PC-9 (cell line): ENCODE measurements at regions not wholly inside any gene's neighbourhood (a gene's known extent, or its start where the extent isn't known, plus 50 kb on each side); places are given as distances from the start of the nearest gene placed in this dataset.

ENCODE experiments used
- BruUV-seq: library from RNA; stranded (reverse); fragments of 400-500 nt; replicated peaks from 2 replicates; lab custom pipeline; 2021; lab: Mats Ljungman, UMichigan
- CTCF ChIA-PET: fragments of 300-600 bp; sonication (Branson Sonifier 250); formaldehyde crosslinking; loops from one replicate; lab custom pipeline; 2022; ENCODE audit warnings: antibody characterized with exemption; lab: Charles Lee
- POLR2A ChIA-PET: fragments of 300-600 bp; sonication (Branson Sonifier 250); formaldehyde crosslinking; loops from one replicate; lab custom pipeline; 2022; ENCODE audit warnings: antibody characterized with exemption; ENCODE audit not compliant: unreplicated experiment; lab: Charles Lee
- DNase-seq, 2 experiments: peaks; one replicate each; pipeline versions ENCODE4 v3.0.0 to v3.0.0-alpha.2; 2015 to 2022; ENCODE audit warnings: mixed read lengths in 1 of 2
- H2AFZ ChIP-seq: fragments of 200-600 bp; sonication (generic); 2 replicates; pipeline ENCODE4 v1.8.1; 2017; ENCODE audit warnings: antibody characterized with exemption
- H3F3A ChIP-seq: fragments of 200-600 bp; sonication (generic); 2 replicates; pipeline ENCODE4 v1.8.1; 2017; ENCODE audit warnings: antibody characterized with exemption, mild to moderate bottlenecking, low read depth; ENCODE audit not compliant: insufficient read depth
- H3K27ac ChIP-seq: fragments of 200-600 bp; sonication (generic); 2 replicates; pipeline ENCODE4 v1.6.1; 2016; ENCODE audit warnings: mixed run types
- H3K27me3 ChIP-seq: fragments of 200-600 bp; sonication (generic); 2 replicates; pipeline ENCODE4 v1.6.1; 2016; ENCODE audit warnings: low read depth, mixed run types; ENCODE audit not compliant: insufficient read depth
- H3K36me3 ChIP-seq: fragments of 200-600 bp; sonication (generic); 2 replicates; pipeline ENCODE4 v1.6.1; 2016; ENCODE audit warnings: low read depth, mixed run types
- H3K4me1 ChIP-seq: fragments of 200-600 bp; sonication (generic); replicated peaks from 2 replicates; pipeline ENCODE4 v1.6.1; 2016; ENCODE audit warnings: mixed run types; ENCODE audit not compliant: insufficient read depth
- H3K4me2 ChIP-seq: fragments of 200-600 bp; sonication (generic); 2 replicates; pipeline ENCODE4 v1.6.1; 2017; ENCODE audit warnings: mixed run types
- H3K4me3 ChIP-seq: fragments of 200-600 bp; sonication (generic); 2 replicates; pipeline ENCODE4 v1.6.1; 2016; ENCODE audit warnings: mixed run types
- H3K79me2 ChIP-seq: fragments of 200-600 bp; sonication (generic); 2 replicates; pipeline ENCODE4 v1.6.1; 2017; ENCODE audit warnings: low read depth, mixed run types
- H3K9me2 ChIP-seq: fragments of 200-600 bp; sonication (generic); 2 replicates; pipeline ENCODE4 v1.8.1; 2017; ENCODE audit warnings: mild to moderate bottlenecking; ENCODE audit not compliant: insufficient read depth
- H3K9me3 ChIP-seq: fragments of 200-600 bp; sonication (generic); 2 replicates; pipeline ENCODE4 v1.8.1; 2016; ENCODE audit warnings: low read depth; ENCODE audit not compliant: insufficient read depth
- H4K20me1 ChIP-seq: fragments of 200-600 bp; sonication (generic); 2 replicates; pipeline ENCODE4 v1.8.1; 2017; ENCODE audit not compliant: insufficient read depth
- CTCF ChIP-seq: fragments of 200-600 bp; sonication (generic); conservative IDR thresholded peaks from 2 replicates; pipeline ENCODE4 v1.6.1; 2017; ENCODE audit warnings: mixed run types, antibody characterized with exemption, mild to moderate bottlenecking, moderate library complexity
- EZH2 ChIP-seq: fragments of 200-600 bp; sonication (generic); IDR thresholded peaks from 2 replicates; pipeline ENCODE4 v1.8.0; 2017; ENCODE audit warnings: antibody characterized with exemption, low read depth
- intact Hi-C: fragments of 100-400 bp; cut with micrococcal nuclease; formaldehyde crosslinking; loops from one replicate; pipeline ENCODE4 v1.10.0; 2022; ENCODE audit not compliant: unreplicated experiment

DNA sequence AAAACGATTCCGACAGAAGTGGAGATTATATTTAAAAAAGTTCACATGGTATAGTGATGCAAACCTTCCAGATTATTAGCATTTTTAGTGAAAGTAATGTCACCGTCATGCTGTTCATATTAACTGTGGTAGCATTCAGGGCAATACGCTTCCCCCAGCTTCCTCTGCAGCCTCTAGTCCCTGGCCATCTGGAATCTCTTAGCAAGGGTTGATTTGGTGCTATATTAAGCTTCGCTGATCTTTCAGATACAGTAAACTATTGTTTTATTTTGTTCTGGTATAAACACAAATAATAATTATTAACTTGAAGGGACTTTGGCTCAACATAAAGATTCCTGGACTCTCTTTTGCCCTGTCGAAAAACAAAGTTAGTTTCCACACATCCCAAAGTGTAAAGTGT, 1080.5 kb upstream of the TENM3 start:
- DNase-seq: no peak
- POLR2A ChIA-PET: no interaction called here

DNA sequence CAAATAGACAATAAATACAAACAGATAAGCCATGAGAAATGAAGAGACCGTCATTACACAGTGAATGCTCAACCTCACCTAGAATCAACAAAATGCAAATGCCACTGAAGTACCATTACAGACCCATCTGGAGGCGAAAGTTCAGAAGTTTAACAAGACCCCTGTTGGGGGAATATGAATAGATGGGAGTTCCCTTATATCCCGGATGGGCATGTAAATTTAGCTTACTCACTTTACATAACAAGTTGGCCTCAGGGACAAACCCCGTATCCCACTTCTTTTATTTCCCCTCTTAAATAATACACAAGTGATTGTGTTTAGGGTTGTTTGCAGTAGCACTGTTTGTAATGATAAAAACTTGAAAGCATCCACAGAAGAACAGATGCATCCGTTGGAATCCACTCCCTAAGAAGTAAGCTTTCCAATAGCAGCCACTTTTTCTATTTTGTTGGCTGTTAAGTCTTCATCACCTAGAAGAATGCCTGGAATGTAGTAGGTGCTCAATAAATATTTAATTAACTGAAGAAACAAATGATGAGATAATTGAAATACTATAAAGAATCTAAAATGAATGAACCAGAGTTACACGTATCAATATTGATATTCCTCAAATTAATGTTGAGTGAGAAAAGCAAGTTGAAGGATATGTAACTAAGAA, 1076.3 kb upstream of the TENM3 start:
- intact Hi-C loops: no loop called here
- no peaks in the 10 kb centered on the region for H3F3A ChIP-seq
- no peaks in the 10 kb centered on the region for H3K79me2 ChIP-seq
- no peak overlapping the region for H3K4me3 ChIP-seq
- no peaks in the 10 kb centered on the region for H3K36me3 ChIP-seq
- H3K9me2 ChIP-seq: no peaks in the 10 kb centered on the region
- H3K27ac ChIP-seq: no peak overlapping the region
- DNase-seq: no peak
- H3K9me3 ChIP-seq: no peaks in the 10 kb centered on the region
- ChIA-PET POLR2A (no interaction called here), CTCF (no interaction called here)
- H3K4me1 ChIP-seq: no peaks in the 10 kb centered on the region
- TF ChIP-seq CTCF: no peak
- TF ChIP-seq EZH2: no peak
- H3K4me2 ChIP-seq: no peak overlapping the region
- no peaks in the 10 kb centered on the region for H3K27me3 ChIP-seq
- no peaks in the 10 kb centered on the region for H4K20me1 ChIP-seq
- H2AFZ ChIP-seq: no peak overlapping the region
- BruUV-seq: no TSS peak

More for the DNA sequence above, 1080.5 kb upstream of the TENM3 start:
- Histone ChIP-seq H3F3A (no peaks in the 10 kb centered on the region), H3K9me3 (no peaks in the 10 kb centered on the region), H4K20me1 (no peaks in the 10 kb centered on the region), H3K4me1 (no peaks in the 10 kb centered on the region), H3K27me3 (no peaks in the 10 kb centered on the region), H3K79me2 (no peaks in the 10 kb centered on the region), H3K27ac (no peak overlapping the region), H3K4me2 (no peak overlapping the region), H3K36me3 (no peaks in the 10 kb centered on the region), H3K4me3 (no peak overlapping the region), H2AFZ (no peak overlapping the region), H3K9me2 (no peaks in the 10 kb centered on the region)
- BruUV-seq: no TSS peak
- intact Hi-C loops: no loop called here
- TF ChIP-seq CTCF (no peak), EZH2 (no peak)
- CTCF ChIA-PET: no interaction called here

- H3K9me3 ChIP-seq: no peaks in the 10 kb centered on the region
These were observed 1075.0 kb upstream of the TENM3 start for GRCh38 chr4:181168011-181168805.

More at GRCh38 chr4:181168011-181168805, 1075.0 kb upstream of the TENM3 start:
- H3K79me2 ChIP-seq: no peaks in the 10 kb centered on the region
- intact Hi-C loops: no loop called here
- no peak overlapping the region for H3K4me2 ChIP-seq
- CTCF ChIA-PET: no interaction called here
- H3K4me1 ChIP-seq: no peaks in the 10 kb centered on the region
- no TSS peak for BruUV-seq
- H3K27me3 ChIP-seq: no peaks in the 10 kb centered on the region
- no peaks in the 10 kb centered on the region for H3K36me3 ChIP-seq
- H3K9me2 ChIP-seq: no peaks in the 10 kb centered on the region
- TF ChIP-seq EZH2: no peak
- POLR2A ChIA-PET: no interaction called here
- no peak overlapping the region for H3K27ac ChIP-seq
- DNase-seq: no peak
- no peak overlapping the region for H2AFZ ChIP-seq
- no peaks in the 10 kb centered on the region for H4K20me1 ChIP-seq
- no peak overlapping the region for H3K4me3 ChIP-seq
- H3F3A ChIP-seq: no peaks in the 10 kb centered on the region
